Neural progenitor cell (in vitro differentiated cells): ENCODE measurements at regions not wholly inside any gene's neighbourhood (a gene's known extent, or its start where the extent isn't known, plus 50 kb on each side); places are given as distances from the start of the nearest gene placed in this dataset.

Experiments used
- DNase-seq: peaks from one replicate; pipeline ENCODE4 v3.0.0-alpha.2; 2016; ENCODE audit warnings: low spot score
- H2AFZ ChIP-seq: fragments of 200-600 bp; sonication (generic); replicated peaks from 2 replicates; pipeline ENCODE4 v1.6.1; 2016; ENCODE audit warnings: antibody characterized with exemption
- H3F3A ChIP-seq: fragments of 200-600 bp; sonication (generic); 2 replicates; pipeline ENCODE4 v1.6.1; 2016; ENCODE audit warnings: antibody characterized with exemption, low read depth
- H3K27ac ChIP-seq: fragments of 200-600 bp; sonication (generic); 2 replicates; pipeline ENCODE4 v1.5.1; 2016; ENCODE audit warnings: mild to moderate bottlenecking
- H3K27me3 ChIP-seq: fragments of 200-600 bp; sonication (generic); 2 replicates; pipeline ENCODE4 v1.6.1; 2016; ENCODE audit warnings: mild to moderate bottlenecking, moderate library complexity
- H3K36me3 ChIP-seq: fragments of 200-600 bp; sonication (generic); 2 replicates; pipeline ENCODE4 v1.5.1; 2016
- H3K4me1 ChIP-seq: fragments of 200-600 bp; sonication (generic); 2 replicates; pipeline ENCODE4 v1.6.1; 2016; ENCODE audit warnings: mixed run types
- H3K4me2 ChIP-seq: fragments of 200-600 bp; sonication (generic); 2 replicates; pipeline ENCODE4 v1.6.1; 2016
- H3K4me3 ChIP-seq: fragments of 200-600 bp; sonication (generic); 2 replicates; pipeline ENCODE4 v1.5.1; 2016
- H3K79me2 ChIP-seq: fragments of 200-600 bp; sonication (generic); 2 replicates; pipeline ENCODE4 v1.6.1; 2016; ENCODE audit warnings: low read depth
- H3K9ac ChIP-seq: fragments of 200-600 bp; sonication (generic); 2 replicates; pipeline ENCODE4 v1.6.1; 2016
- H3K9me3 ChIP-seq: fragments of 200-600 bp; sonication (generic); 2 replicates; pipeline ENCODE4 v1.5.1; 2016; ENCODE audit warnings: low read depth
- H4K20me1 ChIP-seq: fragments of 200-600 bp; sonication (generic); 2 replicates; pipeline ENCODE4 v1.6.1; 2016; ENCODE audit warnings: low read depth
- H3K27ac Mint-ChIP-seq: 3 replicates; pipeline ENCODE4 v1.8.0; 2021; ENCODE audit warnings: mixed read lengths
- H3K27me3 Mint-ChIP-seq: 2 replicates; pipeline ENCODE4 v1.8.0; 2022; ENCODE audit warnings: low read depth, mild to moderate bottlenecking, inconsistent platforms, moderate library complexity, mixed read lengths; ENCODE audit not compliant: insufficient read depth
- H3K36me3 Mint-ChIP-seq: 3 replicates; pipeline ENCODE4 v1.8.0; 2021; ENCODE audit warnings: mixed read lengths
- H3K4me1 Mint-ChIP-seq: 3 replicates; pipeline ENCODE4 v1.8.0; 2021; ENCODE audit warnings: mixed read lengths
- H3K4me3 Mint-ChIP-seq: 3 replicates; pipeline ENCODE4 v1.8.0; 2021; ENCODE audit warnings: mild to moderate bottlenecking, moderate library complexity, mixed read lengths
- H3K9me3 Mint-ChIP-seq: 3 replicates; pipeline ENCODE4 v1.8.0; 2020; ENCODE audit warnings: mixed read lengths
- EZH2 ChIP-seq: fragments of 200-600 bp; sonication (generic); IDR thresholded peaks from 2 replicates; pipeline ENCODE4 v1.6.1; 2017; ENCODE audit warnings: antibody characterized with exemption, mild to moderate bottlenecking, moderate library complexity
- EZH2phosphoT487 ChIP-seq: fragments of 200-600 bp; sonication (generic); IDR thresholded peaks from 2 replicates; pipeline ENCODE4 v1.6.1; 2017; ENCODE audit warnings: antibody characterized with exemption
- TF ChIP-seq, protein P1 (sequence below): fragments of 200-600 bp; sonication (generic); IDR thresholded peaks from 2 replicates; pipeline ENCODE4 v1.5.1; 2017; ENCODE audit warnings: antibody characterized with exemption, mild to moderate bottlenecking

DNA sequence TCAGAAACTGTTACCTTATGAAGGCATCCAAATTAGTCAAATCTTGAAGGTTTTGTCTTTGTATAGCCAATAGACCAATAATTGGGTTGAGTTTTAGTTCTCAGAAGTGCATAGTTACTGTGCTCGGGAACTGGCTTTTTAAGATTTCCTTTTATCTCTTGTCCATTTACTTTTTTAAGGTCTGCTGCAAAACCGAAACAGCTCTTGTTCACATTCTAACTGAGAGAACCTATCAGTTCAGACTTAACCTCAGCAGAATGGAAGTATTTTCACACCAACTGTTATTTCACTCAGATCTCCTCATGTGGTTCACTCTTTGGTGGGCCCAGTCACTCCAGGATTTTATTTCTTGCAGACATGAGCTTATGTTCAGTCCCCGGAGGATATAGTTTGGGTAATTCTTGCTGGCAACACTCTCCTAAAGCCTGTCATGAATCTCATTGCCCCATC, 55.5 kb downstream of the TPBG start:
- no peak for DNase-seq
- Histone ChIP-seq H3F3A (no peaks in the 10 kb centered on the region), H3K27ac (no peak overlapping the region), H3K9ac (no peak overlapping the region), H3K4me1 (peaks cover 15% of the 10 kb centered on the region), H2AFZ (no peak overlapping the region), H3K27me3 (no peaks in the 10 kb centered on the region), H3K36me3 (no peaks in the 10 kb centered on the region), H3K79me2 (no peaks in the 10 kb centered on the region), H3K4me2 (no peak overlapping the region), H3K4me3 (no peak overlapping the region), H3K9me3 (no peaks in the 10 kb centered on the region), H4K20me1 (no peaks in the 10 kb centered on the region)
- no peak overlapping the region for H3K27ac Mint-ChIP-seq
- no peaks in the 10 kb centered on the region for H3K27me3 Mint-ChIP-seq
- TF ChIP-seq, protein P1, sequence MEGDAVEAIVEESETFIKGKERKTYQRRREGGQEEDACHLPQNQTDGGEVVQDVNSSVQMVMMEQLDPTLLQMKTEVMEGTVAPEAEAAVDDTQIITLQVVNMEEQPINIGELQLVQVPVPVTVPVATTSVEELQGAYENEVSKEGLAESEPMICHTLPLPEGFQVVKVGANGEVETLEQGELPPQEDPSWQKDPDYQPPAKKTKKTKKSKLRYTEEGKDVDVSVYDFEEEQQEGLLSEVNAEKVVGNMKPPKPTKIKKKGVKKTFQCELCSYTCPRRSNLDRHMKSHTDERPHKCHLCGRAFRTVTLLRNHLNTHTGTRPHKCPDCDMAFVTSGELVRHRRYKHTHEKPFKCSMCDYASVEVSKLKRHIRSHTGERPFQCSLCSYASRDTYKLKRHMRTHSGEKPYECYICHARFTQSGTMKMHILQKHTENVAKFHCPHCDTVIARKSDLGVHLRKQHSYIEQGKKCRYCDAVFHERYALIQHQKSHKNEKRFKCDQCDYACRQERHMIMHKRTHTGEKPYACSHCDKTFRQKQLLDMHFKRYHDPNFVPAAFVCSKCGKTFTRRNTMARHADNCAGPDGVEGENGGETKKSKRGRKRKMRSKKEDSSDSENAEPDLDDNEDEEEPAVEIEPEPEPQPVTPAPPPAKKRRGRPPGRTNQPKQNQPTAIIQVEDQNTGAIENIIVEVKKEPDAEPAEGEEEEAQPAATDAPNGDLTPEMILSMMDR = no peak
- TF ChIP-seq EZH2 (no peak), EZH2phosphoT487 (no peak)
- no peaks in the 10 kb centered on the region for H3K36me3 Mint-ChIP-seq
- H3K9me3 Mint-ChIP-seq = no peaks in the 10 kb centered on the region
- no peak overlapping the region for H3K4me3 Mint-ChIP-seq
- H3K4me1 Mint-ChIP-seq = no peaks in the 10 kb centered on the region

DNA sequence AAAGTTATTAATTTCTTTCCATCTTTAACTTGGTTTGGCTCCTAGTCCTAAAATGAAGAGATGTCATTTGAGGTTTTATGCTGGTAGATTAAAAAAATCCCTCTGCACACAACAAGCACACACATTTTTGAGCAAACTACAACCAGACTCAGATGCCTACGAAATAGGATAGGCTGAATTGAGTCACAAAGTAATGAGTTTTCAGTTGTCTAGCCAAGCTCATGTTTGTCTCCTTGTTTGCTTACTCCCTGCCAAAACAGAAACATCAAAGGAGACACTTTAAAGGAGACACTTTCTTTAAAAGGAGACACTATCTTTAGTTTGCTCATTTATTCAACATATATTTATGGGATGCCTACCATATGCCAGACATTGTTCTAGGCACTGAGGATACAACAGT, 56.2 kb downstream of the TPBG start:
- Histone ChIP-seq H4K20me1 (no peaks in the 10 kb centered on the region), H3F3A (no peaks in the 10 kb centered on the region), H3K79me2 (no peaks in the 10 kb centered on the region), H3K27me3 (no peaks in the 10 kb centered on the region), H3K4me1 (peaks cover 14% of the 10 kb centered on the region), H3K4me2 (no peak overlapping the region), H3K9me3 (no peaks in the 10 kb centered on the region), H3K27ac (no peak overlapping the region), H3K9ac (no peak overlapping the region), H3K36me3 (no peaks in the 10 kb centered on the region), H3K4me3 (no peak overlapping the region), H2AFZ (no peak overlapping the region)
- no peak overlapping the region for H3K27ac Mint-ChIP-seq
- no peak for TF ChIP-seq EZH2
- no peak for TF ChIP-seq EZH2phosphoT487
- TF ChIP-seq, protein P1 = no peak
- no peak overlapping the region for H3K4me3 Mint-ChIP-seq
- H3K36me3 Mint-ChIP-seq = no peaks in the 10 kb centered on the region
- DNase-seq = no peak
- no peaks in the 10 kb centered on the region for H3K27me3 Mint-ChIP-seq
- peaks cover 4% of the 10 kb centered on the region for H3K4me1 Mint-ChIP-seq
- H3K9me3 Mint-ChIP-seq = no peaks in the 10 kb centered on the region

DNA sequence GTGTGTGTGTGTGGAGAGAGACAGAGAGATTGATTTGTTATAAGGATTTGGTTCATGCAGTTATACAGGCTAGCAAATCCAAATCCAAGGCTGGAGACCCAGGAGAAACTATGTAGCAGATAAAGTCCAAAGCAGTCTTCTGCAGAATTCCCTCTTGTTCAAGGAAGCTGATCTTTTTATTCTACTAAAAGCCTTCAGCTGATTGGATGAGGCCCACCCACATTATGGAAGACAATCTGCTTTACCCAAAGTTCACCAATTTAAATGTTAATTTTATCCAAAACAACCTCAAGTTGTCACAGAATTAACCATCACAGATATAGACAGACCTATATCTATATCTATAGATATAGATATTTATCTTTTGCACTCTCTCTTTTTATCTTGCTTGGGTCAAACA, 67.0 kb downstream of the TPBG start:
- H3K27ac Mint-ChIP-seq = no peak overlapping the region
- no peak overlapping the region for H2AFZ ChIP-seq
- no peaks in the 10 kb centered on the region for H3K27me3 Mint-ChIP-seq
- H3K36me3 Mint-ChIP-seq = no peaks in the 10 kb centered on the region
- H3K36me3 ChIP-seq = no peaks in the 10 kb centered on the region
- no peak overlapping the region for H3K27ac ChIP-seq
- H3K79me2 ChIP-seq = no peaks in the 10 kb centered on the region
- no peak for TF ChIP-seq EZH2
- TF ChIP-seq, protein P1 = no peak
- DNase-seq = no peak
- no peak overlapping the region for H3K4me3 ChIP-seq
- H3K4me1 Mint-ChIP-seq = no peaks in the 10 kb centered on the region
- no peaks in the 10 kb centered on the region for H3K9me3 Mint-ChIP-seq
- no peaks in the 10 kb centered on the region for H4K20me1 ChIP-seq
- no peaks in the 10 kb centered on the region for H3K9me3 ChIP-seq
- no peak overlapping the region for H3K4me3 Mint-ChIP-seq
- H3K27me3 ChIP-seq = no peaks in the 10 kb centered on the region
- no peaks in the 10 kb centered on the region for H3K4me1 ChIP-seq
- H3F3A ChIP-seq = no peaks in the 10 kb centered on the region
- no peak overlapping the region for H3K9ac ChIP-seq
- no peak overlapping the region for H3K4me2 ChIP-seq
